Neural crest cell (in vitro differentiated cells): ENCODE measurements at regions not wholly inside any gene's neighbourhood (a gene's known extent, or its start where the extent isn't known, plus 50 kb on each side); places are given as distances from the start of the nearest gene placed in this dataset.

Experiments
- DNase-seq: peaks from one replicate; pipeline ENCODE4 v3.0.0; 2021; ENCODE audit warnings: low read depth, mixed read lengths, low spot score
- H3K27ac Mint-ChIP-seq: one replicate; pipeline ENCODE4 v1.8.0; 2021; ENCODE audit warnings: mild to moderate bottlenecking, mixed read lengths; ENCODE audit not compliant: unreplicated experiment
- H3K27me3 Mint-ChIP-seq: 2 replicates; pipeline ENCODE4 v1.8.0; 2021; ENCODE audit warnings: low read depth, mild to moderate bottlenecking, mixed read lengths
- H3K36me3 Mint-ChIP-seq: 2 replicates; pipeline ENCODE4 v1.8.0; 2021; ENCODE audit warnings: low read depth, mild to moderate bottlenecking, mixed read lengths
- H3K4me1 Mint-ChIP-seq: 2 replicates; pipeline ENCODE4 v1.8.0; 2021; ENCODE audit warnings: mixed read lengths
- H3K4me3 Mint-ChIP-seq: one replicate; pipeline ENCODE4 v1.8.0; 2021; ENCODE audit warnings: mild to moderate bottlenecking, mixed read lengths
- H3K9me3 Mint-ChIP-seq: 2 replicates; pipeline ENCODE4 v1.8.0; 2021; ENCODE audit warnings: mixed read lengths
- CTCF ChIP-seq: fragments of 200-600 bp; sonication (generic); conservative IDR thresholded peaks from 2 replicates; pipeline ENCODE4 v1.5.0; 2021; ENCODE audit warnings: antibody characterized with exemption, mild to moderate bottlenecking

DNA sequence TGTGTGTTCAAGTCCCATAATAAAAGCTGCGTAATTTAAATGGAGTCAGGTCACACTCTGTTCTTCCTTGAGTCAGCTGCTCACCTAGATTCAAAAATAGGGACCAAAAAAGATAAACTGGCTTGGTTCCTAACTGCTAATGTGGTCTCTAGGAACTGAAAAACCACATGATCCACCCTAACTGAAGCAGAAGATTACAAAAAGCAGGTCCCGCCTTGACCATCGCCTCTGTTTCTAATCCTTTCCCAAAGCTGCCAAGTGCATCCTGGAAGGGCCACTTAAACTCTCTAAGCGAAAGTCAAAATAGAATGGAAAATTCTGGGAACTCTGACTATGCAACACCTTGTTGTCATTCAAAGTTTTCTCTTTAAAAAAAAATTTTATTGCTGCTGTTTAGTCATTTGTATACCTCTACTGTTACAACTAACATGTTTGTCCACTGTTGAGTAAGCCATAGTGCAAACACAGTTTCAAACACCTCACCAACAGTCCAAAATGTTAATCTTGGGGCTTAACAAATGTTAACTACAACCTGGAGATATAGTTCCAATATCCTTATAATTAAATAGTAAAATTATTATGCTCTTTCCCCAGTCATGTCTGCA, 88.9 kb upstream of the THBS1 start:
- H3K4me1 Mint-ChIP-seq: peaks cover 13% of the 10 kb centered on the region
- no peaks in the 10 kb centered on the region for H3K36me3 Mint-ChIP-seq
- H3K27me3 Mint-ChIP-seq: no peaks in the 10 kb centered on the region
- H3K9me3 Mint-ChIP-seq: no peaks in the 10 kb centered on the region
- H3K27ac Mint-ChIP-seq: no peak overlapping the region
- H3K4me3 Mint-ChIP-seq: no peak overlapping the region
- DNase-seq: no peak
- TF ChIP-seq CTCF: no peak

- no peaks in the 10 kb centered on the region for H3K27me3 Mint-ChIP-seq
- DNase-seq: no peak
- H3K4me3 Mint-ChIP-seq: no peak overlapping the region
- no peak for TF ChIP-seq CTCF
- H3K4me1 Mint-ChIP-seq: peaks cover 10% of the 10 kb centered on the region
- H3K9me3 Mint-ChIP-seq: no peaks in the 10 kb centered on the region
- H3K27ac Mint-ChIP-seq: no peak overlapping the region
- H3K36me3 Mint-ChIP-seq: no peaks in the 10 kb centered on the region
Observed at GRCh38 chr15:39493424-39494067, 87.3 kb upstream of the THBS1 start.

DNA sequence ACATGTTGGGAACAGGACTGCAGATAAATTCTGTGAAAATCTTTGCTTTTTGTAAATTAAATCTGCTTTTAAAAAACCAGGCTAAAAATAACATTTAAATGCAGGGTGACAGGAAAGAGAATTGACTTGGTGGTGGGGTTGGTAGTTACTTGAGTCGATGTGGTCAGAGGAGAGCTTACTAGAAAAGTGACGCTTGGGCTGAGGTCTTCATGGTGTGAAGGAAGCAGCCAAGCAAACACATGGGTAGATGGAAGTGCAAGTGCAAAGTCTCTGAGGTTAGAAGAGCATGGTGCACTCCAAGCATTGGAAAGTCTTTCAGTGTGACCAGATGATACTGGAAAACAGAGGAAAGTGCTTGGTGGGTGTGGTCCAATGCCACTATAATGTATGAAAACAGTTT, 86.4 kb upstream of the THBS1 start:
- TF ChIP-seq CTCF: no peak
- H3K27ac Mint-ChIP-seq: no peak overlapping the region
- H3K27me3 Mint-ChIP-seq: no peaks in the 10 kb centered on the region
- H3K4me1 Mint-ChIP-seq: peaks cover under 1% of the 10 kb centered on the region
- no peak for DNase-seq
- H3K36me3 Mint-ChIP-seq: no peaks in the 10 kb centered on the region
- no peak overlapping the region for H3K4me3 Mint-ChIP-seq
- H3K9me3 Mint-ChIP-seq: no peaks in the 10 kb centered on the region

GRCh38 chr15:39495871-39496840, 84.7 kb upstream of the THBS1 start:
- Mint-ChIP-seq H3K27ac (no peak overlapping the region), H3K4me1 (no peaks in the 10 kb centered on the region), H3K9me3 (no peaks in the 10 kb centered on the region), H3K36me3 (no peaks in the 10 kb centered on the region), H3K27me3 (no peaks in the 10 kb centered on the region), H3K4me3 (no peak overlapping the region)
- TF ChIP-seq CTCF: no peak
- no peak for DNase-seq

DNA sequence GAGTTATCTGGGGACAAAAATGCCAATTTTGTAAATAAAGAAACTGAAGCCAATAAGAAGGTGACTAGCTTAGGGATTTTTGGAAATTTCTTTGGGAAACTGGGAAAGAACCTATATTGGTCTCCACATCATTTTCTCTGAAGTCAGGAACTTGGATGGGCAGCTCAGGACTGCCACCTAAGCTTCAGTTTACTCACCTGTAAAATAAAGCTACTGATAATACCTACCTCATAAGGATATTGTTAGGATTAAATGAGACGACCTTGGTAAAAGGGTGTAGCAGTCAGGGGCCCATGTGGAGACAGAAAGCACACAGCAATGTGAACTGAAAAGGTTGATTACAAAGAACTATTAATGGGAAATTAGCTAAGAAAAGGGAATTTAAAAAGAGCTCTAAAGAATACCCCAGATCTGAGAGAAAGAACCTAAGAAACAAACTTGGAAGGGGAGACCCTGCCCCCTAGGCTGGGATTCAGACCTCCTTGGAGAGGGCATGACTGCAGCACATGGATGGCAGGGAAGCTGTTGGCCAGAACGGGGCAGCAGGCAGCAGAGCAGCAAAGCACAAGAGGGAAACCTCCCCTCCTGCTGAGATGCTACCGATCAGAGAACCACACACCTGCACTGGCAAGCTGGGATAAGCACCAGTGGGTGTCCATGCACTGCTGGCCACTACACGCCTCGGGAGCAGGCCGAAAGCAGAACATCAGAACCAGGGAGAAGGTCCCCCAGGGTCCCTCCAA, 83.7 kb upstream of the THBS1 start:
- Mint-ChIP-seq H3K27ac (no peak overlapping the region), H3K9me3 (no peaks in the 10 kb centered on the region), H3K36me3 (no peaks in the 10 kb centered on the region), H3K27me3 (no peaks in the 10 kb centered on the region), H3K4me3 (no peak overlapping the region), H3K4me1 (no peaks in the 10 kb centered on the region)
- TF ChIP-seq CTCF: no peak
- no peak for DNase-seq
